Stimulated activated CD4-positive, alpha-beta T cell treated with anti-CD3 and anti-CD28 coated beads, TNF-alpha, amount 100 ng/mL, for 24 hours (primary cell): ENCODE measurements at regions not wholly inside any gene's neighbourhood (a gene's known extent, or its start where the extent isn't known, plus 50 kb on each side); places are given as distances from the start of the nearest gene placed in this dataset.
"Not testable (repeated sequence)": the region's sequence is repeated elsewhere in the genome, so short reads cannot be mapped to it uniquely, and the experiment has no call there.

ENCODE experiments used
- DNase-seq, 3 experiments: peaks; one replicate each; pipeline ENCODE4 v3.0.0-alpha.2; 2020; ENCODE audit warnings: low read depth in 3 of 3

- DNase-seq: no peak
These were observed 183.6 kb upstream of the TNC start for GRCh38 chr9:115301581-115301980.

GRCh38 chr9:115305543-115305942, 187.6 kb upstream of the TNC start:
- no peak for DNase-seq

- DNase-seq: no peak
These were observed 188.9 kb upstream of the TNC start for GRCh38 chr9:115306865-115307264.

- no peak for DNase-seq
These were observed 195.6 kb upstream of the TNC start for GRCh38 chr9:115313545-115313944.

GRCh38 chr9:115326461-115326860, 208.5 kb upstream of the TNC start:
- DNase-seq: no peak

GRCh38 chr9:115327436-115328122, 209.6 kb upstream of the TNC start:
- DNase-seq: no peak

- DNase-seq: no peak
These were observed 210.3 kb upstream of the TNC start for GRCh38 chr9:115328228-115328627.

- no peak for DNase-seq
These were observed 210.7 kb upstream of the TNC start for GRCh38 chr9:115328677-115329076.

GRCh38 chr9:115333277-115334070, 215.5 kb upstream of the TNC start:
- DNase-seq: no peak

- no peak for DNase-seq
These were observed 217.5 kb upstream of the TNC start for GRCh38 chr9:115335439-115335838.

- no peak for DNase-seq
These were observed 222.4 kb upstream of the TNC start for GRCh38 chr9:115340314-115340713.

- DNase-seq: no peak
These were observed 223.5 kb upstream of the TNC start for GRCh38 chr9:115341426-115341825.

- DNase-seq: not testable (repeated sequence)
These were observed 229.8 kb upstream of the TNC start for GRCh38 chr9:115347776-115348175.

- not testable (repeated sequence) for DNase-seq
These were observed 231.0 kb upstream of the TNC start for GRCh38 chr9:115348936-115349335.

- no peak for DNase-seq
These were observed 231.6 kb upstream of the TNC start for GRCh38 chr9:115349542-115349941.

GRCh38 chr9:115350548-115350947, 232.6 kb upstream of the TNC start:
- DNase-seq: no peak

- no peak for DNase-seq
These were observed 235.7 kb upstream of the TNC start for GRCh38 chr9:115353681-115354080.

GRCh38 chr9:115357821-115358220, 239.9 kb upstream of the TNC start:
- no peak for DNase-seq

- DNase-seq: no peak
These were observed 241.2 kb upstream of the TNC start for GRCh38 chr9:115359017-115359780.

- no peak for DNase-seq
These were observed 242.2 kb upstream of the TNC start for GRCh38 chr9:115360122-115360521.

- DNase-seq: no peak
These were observed 244.1 kb upstream of the TNC start for GRCh38 chr9:115362101-115362500.

- DNase-seq: no peak
These were observed 244.7 kb upstream of the TNC start for GRCh38 chr9:115362640-115363039.

GRCh38 chr9:115364991-115365390, 247.0 kb upstream of the TNC start:
- DNase-seq: no peak
